K562 (cell line): ENCODE measurements at regions not wholly inside any gene's neighbourhood (a gene's known extent, or its start where the extent isn't known, plus 50 kb on each side); places are given as distances from the start of the nearest gene placed in this dataset.

Experiments used
- ATAC-seq: fragments of 200-7000 bp; cut with Tn5 transposase; 3 replicates; pipeline ENCODE4 v1.9.1; 2020; ENCODE audit warnings: moderate library complexity
- BruUV-seq: library from RNA; stranded (reverse); fragments of 400-500 nt; replicated peaks from 2 replicates; lab custom pipeline; 2021; lab: Mats Ljungman, UMichigan
- CTCF ChIA-PET: fragments of 300-600 bp; formaldehyde crosslinking; extraction: SDS; loops from one replicate; lab custom pipeline; 2021; ENCODE audit warnings: low intra/inter-chr PET ratio; lab: Yijun Ruan, JAX
- POLR2A ChIA-PET: fragments of 300-600, 350-650 bp; sonication (Branson Sonifier 250); formaldehyde crosslinking; extraction: SDS; loops from one replicate; lab custom pipeline; 2021; ENCODE audit warnings: antibody characterized with exemption, inconsistent platforms; lab: Yijun Ruan, JAX
- DNase-seq, 4 experiments: peaks; one replicate each; pipeline versions ENCODE4 v3.0.0 to v3.0.0-alpha.2; 2011 to 2018; ENCODE audit warnings: low spot score in 3 of 4, mixed read lengths in 3 of 4; ENCODE audit errors: extremely low read depth in 1 of 4
- FAIRE-seq: peaks from 2 replicates; lab custom pipeline; 2011; peaks lifted over from hg19 to GRCh38; lab: Jason Lieb, UNC
- H2AFZ ChIP-seq: 2 replicates; pipeline ENCODE4 v1.6.0; 2011; ENCODE audit warnings: low read depth, low read length, control low read depth, inconsistent platforms
- H3K27ac ChIP-seq: fragments of 200-600 bp; 3 replicates; pipeline ENCODE4 v1.8.0; 2011; ENCODE audit warnings: low read depth, mild to moderate bottlenecking, control low read depth, inconsistent platforms, low read length, moderate library complexity, mixed read lengths; ENCODE audit errors: extremely low read depth
- H3K27me3 ChIP-seq, 2 experiments: fragments of 300-600 bp in 1 of 2; 2 replicates in 1 of 2; 3 replicates in 1 of 2; pipeline versions ENCODE4 v1.6.0 to v1.8.0; 2011; ENCODE audit warnings: inconsistent platforms in 2 of 2, low read length in 2 of 2, mild to moderate bottlenecking in 1 of 2, mixed read lengths in 1 of 2, moderate library complexity in 1 of 2; ENCODE audit not compliant: control insufficient read depth in 2 of 2, insufficient read depth in 2 of 2
- H3K36me3 ChIP-seq: fragments of 300-600 bp; 3 replicates; pipeline ENCODE4 v1.8.0; 2011; ENCODE audit warnings: mild to moderate bottlenecking, low read length, inconsistent platforms; ENCODE audit not compliant: control insufficient read depth, insufficient read depth
- H3K4me1 ChIP-seq, 2 experiments: fragments of 200-600 bp in 1 of 2; replicated peaks in 1 of 2; 2 replicates in 1 of 2; 3 replicates in 1 of 2; pipeline versions ENCODE4 v1.5.1 to v1.8.0; 2011; ENCODE audit warnings: inconsistent platforms in 2 of 2, low read length in 2 of 2, mild to moderate bottlenecking in 1 of 2, mixed read lengths in 1 of 2, moderate library complexity in 1 of 2; ENCODE audit not compliant: control insufficient read depth in 2 of 2, insufficient read depth in 2 of 2
- H3K4me2 ChIP-seq: 2 replicates; pipeline ENCODE4 v1.6.1; 2011; ENCODE audit warnings: low read length, control low read depth, inconsistent platforms, mixed read lengths; ENCODE audit not compliant: insufficient read depth
- H3K4me3 ChIP-seq: fragments of 200-600 bp; sonication (generic), shearing (Covaris generic); 2 replicates; pipeline ENCODE4 v1.5.1; 2016; ENCODE audit warnings: control low read depth, inconsistent platforms
- H3K79me2 ChIP-seq: fragments of 200-600 bp; 3 replicates; pipeline ENCODE4 v1.8.0; 2011; ENCODE audit warnings: low read length, inconsistent platforms; ENCODE audit not compliant: control insufficient read depth, insufficient read depth
- H3K9ac ChIP-seq, 2 experiments: 2 replicates each; pipeline versions ENCODE4 v1.6.0 to v1.6.1; 2011; ENCODE audit warnings: low read depth in 2 of 2, low read length in 2 of 2, control low read depth in 1 of 2, inconsistent platforms in 1 of 2, mild to moderate bottlenecking in 1 of 2, mixed read lengths in 1 of 2; ENCODE audit not compliant: insufficient read depth in 1 of 2
- H3K9me1 ChIP-seq: one replicate; pipeline ENCODE4 v1.6.0; 2011; ENCODE audit warnings: inconsistent platforms, mild to moderate bottlenecking, low read length, moderate library complexity; ENCODE audit not compliant: control insufficient read depth, insufficient read depth
- H3K9me3 ChIP-seq: replicated peaks from 2 replicates; pipeline ENCODE4 v1.5.1; 2011; ENCODE audit warnings: low read depth, low read length, inconsistent platforms; ENCODE audit not compliant: control insufficient read depth, insufficient read depth
- H4K20me1 ChIP-seq: replicated peaks from 2 replicates; pipeline ENCODE4 v1.6.1; 2011; ENCODE audit warnings: low read length, inconsistent platforms, mixed read lengths; ENCODE audit not compliant: control insufficient read depth, insufficient read depth
- CTCFL ChIP-seq: IDR thresholded peaks from 2 replicates; pipeline ENCODE4 v1.6.1; 2011; ENCODE audit warnings: borderline replicate concordance, low read depth, mild to moderate bottlenecking, moderate library complexity, low read length; ENCODE audit not compliant: insufficient read depth, poor library complexity, severe bottlenecking
- NCOR1 ChIP-seq: fragments of 450-650 bp; IDR thresholded peaks from 2 replicates; pipeline ENCODE4 v1.6.1; 2016; ENCODE audit warnings: mild to moderate bottlenecking, moderate library complexity
- RREB1 ChIP-seq: fragments of 250-450 bp; sonication (Bioruptor Pico); IDR thresholded peaks from 2 replicates; pipeline ENCODE4 v1.4.0; 2020
- USF2 ChIP-seq: sonication (generic); formaldehyde crosslinking; IDR thresholded peaks from 2 replicates; pipeline ENCODE4 v1.5.0; 2020; ENCODE audit warnings: missing genetic modification reagents
- ZFP1 ChIP-seq: fragments of 450-650 bp; formaldehyde crosslinking; IDR thresholded peaks from 2 replicates; pipeline ENCODE4 v1.4.0; 2020; ENCODE audit warnings: mild to moderate bottlenecking, mixed read lengths
- ZNF311 ChIP-seq: fragments of 250-450 bp; sonication (Bioruptor Pico); IDR thresholded peaks from 2 replicates; pipeline ENCODE4 v1.4.0; 2020; ENCODE audit warnings: mild to moderate bottlenecking, moderate library complexity
- WGBS: fragments of 100-300 bp; shearing (Covaris generic); methylation state at CpG from one replicate; pipeline ENCODE4 v1.1.6; 2016; ENCODE audit warnings: low coverage, mixed read lengths; ENCODE audit not compliant: insufficient coverage; ENCODE audit errors: missing lambda C conversion rate; 5-methylcytosine and 5-hydroxymethylcytosine counted together
- in situ Hi-C: fragments of 300-500 bp; cut with MboI; formaldehyde crosslinking; loops from 4 replicates; pipeline ENCODE4 v1.15.0; 2018; ENCODE audit warnings: inconsistent platforms, mixed read lengths
- intact Hi-C: fragments of 100-400 bp; cut with micrococcal nuclease; formaldehyde crosslinking; loops from 2 replicates; pipeline ENCODE4 v1.14.2; 2022

- Histone ChIP-seq H3K9ac (no peak overlapping the region), H3K79me2 (no peaks in the 10 kb centered on the region), H3K36me3 (no peaks in the 10 kb centered on the region), H3K4me3 (no peak overlapping the region), H2AFZ (no peak overlapping the region), H4K20me1 (no peaks in the 10 kb centered on the region), H3K4me2 (no peak overlapping the region), H3K27me3 (no peaks in the 10 kb centered on the region)
- intact Hi-C loops = no loop called here
- POLR2A ChIA-PET = no interaction called here
- CTCF ChIA-PET = no interaction called here
- FAIRE-seq (no peak), ATAC-seq (no peak)
- TF ChIP-seq CTCFL = no peak
- TF ChIP-seq ZFP1 (CRISPR knock-in tag) = no peak
- TF ChIP-seq, all 486 proteins: peak for 0
- 5% methylated on average over 4 of the region's 4 CpGs for WGBS
- in situ Hi-C loops = no loop called here
- Histone ChIP-seq H3K9me3 (no peaks in the 10 kb centered on the region), H3K9me1 (no peaks in the 10 kb centered on the region), H3K27ac (no peak overlapping the region), H3K4me1 (no peaks in the 10 kb centered on the region)
- no peak for DNase-seq
- no TSS peak for BruUV-seq
These were observed 573.1 kb downstream of the TDRD15 start for GRCh38 chr2:21696900-21697299.

GRCh38 chr2:21700644-21701043, 576.9 kb downstream of the TDRD15 start:
- H3K4me3 ChIP-seq = no peak overlapping the region
- H3K4me1 ChIP-seq = no peaks in the 10 kb centered on the region
- H3K27me3 ChIP-seq = no peaks in the 10 kb centered on the region
- H3K79me2 ChIP-seq = no peaks in the 10 kb centered on the region
- ATAC-seq = no peak
- ChIA-PET CTCF (no interaction called here), POLR2A (no interaction called here)
- no TSS peak for BruUV-seq
- no peak overlapping the region for H2AFZ ChIP-seq
- no peaks in the 10 kb centered on the region for H4K20me1 ChIP-seq
- DNase-seq = no peak
- H3K9me3 ChIP-seq = no peaks in the 10 kb centered on the region; the same call in 1 of the 2 replicates
- no peaks in the 10 kb centered on the region for H3K9me1 ChIP-seq
- intact Hi-C loops = no loop called here
- H3K36me3 ChIP-seq = no peaks in the 10 kb centered on the region
- no peak for FAIRE-seq
- H3K4me2 ChIP-seq = no peak overlapping the region
- H3K9ac ChIP-seq = no peak overlapping the region
- in situ Hi-C loops = no loop called here
- H3K27ac ChIP-seq = no peak overlapping the region
- no peak for TF ChIP-seq RREB1 (CRISPR knock-in tag)
- no peak for TF ChIP-seq ZNF311
- TF ChIP-seq USF2 (CRISPR knock-in tag) = no peak
- no peak for TF ChIP-seq NCOR1
